Natural killer cell (primary cell): ENCODE measurements at regions not wholly inside any gene's neighbourhood (a gene's known extent, or its start where the extent isn't known, plus 50 kb on each side); places are given as distances from the start of the nearest gene placed in this dataset.

ENCODE experiments used
- ATAC-seq, 3 donors: fragments of 150-1000 bp in 2 of 3; fragments of 200-7000 bp in 1 of 3; cut with Tn5 transposase; 1 replicate in 1 of 3; 2 replicates in 2 of 3; pipeline ENCODE4 v1.10.0; 2021; ENCODE audit warnings: mild to moderate bottlenecking in 2 of 3, moderate library complexity in 2 of 3
- DNase-seq, 2 donors: peaks; one replicate each; pipeline versions ENCODE4 v3.0.0 to v3.0.0-alpha.2; 2013 to 2021; ENCODE audit warnings: mixed read lengths in 1 of 2
- H3K27ac ChIP-seq: one replicate; pipeline ENCODE4 v1.5.1; 2013; ENCODE audit warnings: mild to moderate bottlenecking, low read length
- H3K27me3 ChIP-seq: one replicate; pipeline ENCODE4 v1.6.1; 2013; ENCODE audit warnings: low read length; ENCODE audit not compliant: control insufficient read depth, insufficient read depth
- H3K36me3 ChIP-seq: one replicate; pipeline ENCODE4 v1.6.1; 2013; ENCODE audit warnings: low read length; ENCODE audit not compliant: control insufficient read depth, insufficient read depth
- H3K4me1 ChIP-seq: one replicate; pipeline ENCODE4 v1.6.1; 2013; ENCODE audit warnings: low read length; ENCODE audit not compliant: control insufficient read depth, insufficient read depth
- H3K4me3 ChIP-seq: one replicate; pipeline ENCODE4 v1.5.1; 2013; ENCODE audit warnings: low read length
- H3K9me3 ChIP-seq: one replicate; pipeline ENCODE4 v1.6.1; 2013; ENCODE audit warnings: low read length; ENCODE audit not compliant: control insufficient read depth, insufficient read depth
- H3K27ac Mint-ChIP-seq, 2 donors: one replicate each; pipeline ENCODE4 v1.8.0; 2022; ENCODE audit warnings: mild to moderate bottlenecking in 2 of 2, mixed read lengths in 2 of 2, moderate library complexity in 1 of 2
- H3K27me3 Mint-ChIP-seq, 2 donors: one replicate each; pipeline ENCODE4 v1.8.0; 2022; ENCODE audit warnings: low read depth in 2 of 2, mixed read lengths in 2 of 2
- H3K36me3 Mint-ChIP-seq: one replicate; pipeline ENCODE4 v1.8.0; 2022; ENCODE audit warnings: mixed read lengths
- H3K4me1 Mint-ChIP-seq, 2 donors: one replicate each; pipeline ENCODE4 v1.8.0; 2022; ENCODE audit warnings: mixed read lengths in 2 of 2
- H3K4me3 Mint-ChIP-seq: one replicate; pipeline ENCODE4 v1.8.0; 2022; ENCODE audit warnings: mild to moderate bottlenecking, moderate library complexity, mixed read lengths
- H3K9me3 Mint-ChIP-seq, 2 donors: one replicate each; pipeline ENCODE4 v1.8.0; 2022; ENCODE audit warnings: mixed read lengths in 2 of 2
- WGBS: methylation state at CpG from one replicate; pipeline ENCODE4 v1.1.7; 2013; ENCODE audit warnings: missing lambda C conversion rate; ENCODE audit not compliant: insufficient coverage; 5-methylcytosine and 5-hydroxymethylcytosine counted together
- intact Hi-C: fragments of 100-400 bp; cut with micrococcal nuclease; formaldehyde crosslinking; loops from one replicate; pipeline ENCODE4 v1.14.2; 2022
- TF ChIP-seq, protein P1 (sequence below): fragments of 200-600 bp; IDR thresholded peaks from one replicate; pipeline ENCODE4 v1.8.0; 2022; ENCODE audit warnings: antibody characterized with exemption

- H3K27me3 ChIP-seq = no peaks in the 10 kb centered on the region
- H3K36me3 ChIP-seq = no peaks in the 10 kb centered on the region
- H3K9me3 Mint-ChIP-seq = peaks cover 8 to 10% of the 10 kb centered on the region in 2 donors
- no peaks in the 10 kb centered on the region for H3K27me3 Mint-ChIP-seq
- DNase-seq = no peak
- H3K27ac ChIP-seq = no peak overlapping the region
- no peak overlapping the region for H3K4me3 Mint-ChIP-seq
- intact Hi-C loops = no loop called here
- WGBS = 77% methylated on average over 9 of the region's 9 CpGs
- H3K27ac Mint-ChIP-seq = no peak overlapping the region
- peaks cover 10% of the 10 kb centered on the region for H3K9me3 ChIP-seq
- no peaks in the 10 kb centered on the region for H3K4me1 ChIP-seq
- H3K4me3 ChIP-seq = no peak overlapping the region
- TF ChIP-seq, protein P1, sequence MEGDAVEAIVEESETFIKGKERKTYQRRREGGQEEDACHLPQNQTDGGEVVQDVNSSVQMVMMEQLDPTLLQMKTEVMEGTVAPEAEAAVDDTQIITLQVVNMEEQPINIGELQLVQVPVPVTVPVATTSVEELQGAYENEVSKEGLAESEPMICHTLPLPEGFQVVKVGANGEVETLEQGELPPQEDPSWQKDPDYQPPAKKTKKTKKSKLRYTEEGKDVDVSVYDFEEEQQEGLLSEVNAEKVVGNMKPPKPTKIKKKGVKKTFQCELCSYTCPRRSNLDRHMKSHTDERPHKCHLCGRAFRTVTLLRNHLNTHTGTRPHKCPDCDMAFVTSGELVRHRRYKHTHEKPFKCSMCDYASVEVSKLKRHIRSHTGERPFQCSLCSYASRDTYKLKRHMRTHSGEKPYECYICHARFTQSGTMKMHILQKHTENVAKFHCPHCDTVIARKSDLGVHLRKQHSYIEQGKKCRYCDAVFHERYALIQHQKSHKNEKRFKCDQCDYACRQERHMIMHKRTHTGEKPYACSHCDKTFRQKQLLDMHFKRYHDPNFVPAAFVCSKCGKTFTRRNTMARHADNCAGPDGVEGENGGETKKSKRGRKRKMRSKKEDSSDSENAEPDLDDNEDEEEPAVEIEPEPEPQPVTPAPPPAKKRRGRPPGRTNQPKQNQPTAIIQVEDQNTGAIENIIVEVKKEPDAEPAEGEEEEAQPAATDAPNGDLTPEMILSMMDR = no peak
- H3K4me1 Mint-ChIP-seq = no peaks in the 10 kb centered on the region
- no peaks in the 10 kb centered on the region for H3K36me3 Mint-ChIP-seq
- ATAC-seq = no peak
Observed at GRCh38 chr5:2366816-2367215, 384.7 kb downstream of the IRX2 start.

DNA sequence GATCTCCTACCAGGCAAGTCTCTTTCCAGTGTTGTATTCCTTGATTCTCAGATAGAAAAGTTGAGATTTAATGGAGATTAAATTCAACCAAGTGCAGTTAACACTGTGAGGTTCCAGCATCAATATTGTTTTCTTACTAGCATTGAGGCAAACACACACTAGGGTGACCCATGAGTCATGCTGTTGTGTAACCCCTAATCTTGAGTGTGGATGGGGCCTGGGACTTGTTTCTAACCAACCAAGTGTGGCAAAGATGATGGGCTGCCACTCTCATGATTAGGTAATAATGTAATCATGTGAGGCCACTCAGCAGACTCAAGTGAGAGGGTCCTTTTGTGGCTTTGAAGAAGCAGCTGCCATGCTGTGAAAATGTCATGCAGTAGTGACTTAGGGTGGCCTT is 394.2 kb downstream of the IRX2 start:
- peaks cover 3% of the 10 kb centered on the region for H3K9me3 ChIP-seq
- no peak overlapping the region for H3K27ac ChIP-seq
- no peak overlapping the region for H3K4me3 Mint-ChIP-seq
- no peaks in the 10 kb centered on the region for H3K27me3 ChIP-seq
- no peak overlapping the region for H3K4me3 ChIP-seq
- H3K9me3 Mint-ChIP-seq = peaks cover 0 to 2% of the 10 kb centered on the region in 2 donors
- ATAC-seq (no peak), DNase-seq (no peak)
- no peaks in the 10 kb centered on the region for H3K4me1 ChIP-seq
- H3K27ac Mint-ChIP-seq = no peak overlapping the region
- TF ChIP-seq, protein P1 = no peak
- no peaks in the 10 kb centered on the region for H3K4me1 Mint-ChIP-seq
- no peaks in the 10 kb centered on the region for H3K36me3 Mint-ChIP-seq
- no peaks in the 10 kb centered on the region for H3K27me3 Mint-ChIP-seq
- H3K36me3 ChIP-seq = no peaks in the 10 kb centered on the region
- intact Hi-C loops = no loop called here

GRCh38 chr5:2355859-2356258 is 395.6 kb downstream of the IRX2 start:
- ATAC-seq (no peak), DNase-seq (no peak)
- TF ChIP-seq, protein P1 = no peak
- no peaks in the 10 kb centered on the region for H3K27me3 ChIP-seq
- peaks cover 6% of the 10 kb centered on the region for H3K9me3 ChIP-seq
- intact Hi-C loops = no loop called here
- no peak overlapping the region for H3K4me3 ChIP-seq
- H3K36me3 Mint-ChIP-seq = no peaks in the 10 kb centered on the region
- peaks cover 3 to 4% of the 10 kb centered on the region in 2 donors for H3K9me3 Mint-ChIP-seq
- 70% methylated on average over 2 of the region's 2 CpGs for WGBS
- no peaks in the 10 kb centered on the region for H3K36me3 ChIP-seq
- no peak overlapping the region for H3K27ac Mint-ChIP-seq
- H3K4me1 ChIP-seq = no peaks in the 10 kb centered on the region
- H3K27me3 Mint-ChIP-seq = peaks cover 0 to 2% of the 10 kb centered on the region in 2 donors
- no peaks in the 10 kb centered on the region for H3K4me1 Mint-ChIP-seq
- no peak overlapping the region for H3K4me3 Mint-ChIP-seq
- no peak overlapping the region for H3K27ac ChIP-seq

DNA sequence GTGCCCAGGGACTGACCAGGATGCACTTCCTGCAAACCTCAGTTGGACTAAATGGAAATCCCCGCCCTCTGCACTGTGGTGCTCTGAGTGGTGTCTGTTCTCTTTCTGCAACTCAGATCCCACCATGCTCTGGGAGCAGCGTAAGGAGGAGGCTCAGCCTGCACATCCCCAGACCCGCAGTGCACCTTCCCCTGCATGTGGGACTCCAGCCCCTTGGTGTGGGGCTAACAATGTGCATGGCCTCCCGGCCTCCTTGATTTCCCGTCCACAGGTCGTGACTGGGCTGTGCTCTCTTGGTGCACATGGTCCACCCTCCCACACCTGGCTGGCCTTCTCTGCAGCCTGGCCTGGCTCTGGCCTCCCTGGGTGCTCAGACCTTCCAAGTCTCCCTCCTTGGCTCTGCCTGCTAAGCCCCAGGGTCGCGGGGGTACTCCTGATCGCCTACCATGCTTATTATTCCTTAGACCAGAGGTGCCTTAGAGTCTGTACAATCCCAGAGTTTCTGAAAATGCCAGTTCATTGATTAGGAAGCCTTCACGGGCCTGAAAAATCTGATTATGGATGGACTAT is 397.5 kb downstream of the IRX2 start:
- peaks cover 2 to 6% of the 10 kb centered on the region in 2 donors for H3K9me3 Mint-ChIP-seq
- TF ChIP-seq, protein P1 = no peak
- DNase-seq = no peak
- Histone ChIP-seq H3K4me3 (no peak overlapping the region), H3K27ac (no peak overlapping the region), H3K9me3 (peaks cover 6% of the 10 kb centered on the region), H3K36me3 (no peaks in the 10 kb centered on the region), H3K4me1 (no peaks in the 10 kb centered on the region), H3K27me3 (no peaks in the 10 kb centered on the region)
- peaks cover 0 to 2% of the 10 kb centered on the region in 2 donors for H3K27me3 Mint-ChIP-seq
- WGBS = 78% methylated on average over 10 of the region's 10 CpGs
- H3K36me3 Mint-ChIP-seq = no peaks in the 10 kb centered on the region
- no peaks in the 10 kb centered on the region for H3K4me1 Mint-ChIP-seq
- ATAC-seq = no peak
- intact Hi-C loops = no loop called here
- H3K27ac Mint-ChIP-seq = no peak overlapping the region
- H3K4me3 Mint-ChIP-seq = no peak overlapping the region
